AG04449 (cell line): ENCODE measurements at regions not wholly inside any gene's neighbourhood (a gene's known extent, or its start where the extent isn't known, plus 50 kb on each side); places are given as distances from the start of the nearest gene placed in this dataset.

Experiments used
- CTCF ChIA-PET: fragments of 350-600 bp; formaldehyde crosslinking; extraction: SDS; loops from one replicate; lab custom pipeline; 2021; ENCODE audit warnings: antibody characterized with exemption; lab: Yijun Ruan, JAX
- POLR2A ChIA-PET: fragments of 400-600, 350-600 bp; formaldehyde crosslinking; extraction: SDS; loops from one replicate; lab custom pipeline; 2020; ENCODE audit warnings: antibody characterized with exemption, inconsistent platforms; lab: Yijun Ruan, JAX
- DNase-seq: peaks from one replicate; pipeline ENCODE4 v3.0.0-alpha.2; 2010; ENCODE audit warnings: low read depth, low spot score
- H3K4me3 ChIP-seq: 2 replicates; pipeline ENCODE4 v1.5.1; 2011; ENCODE audit warnings: low read depth, mild to moderate bottlenecking, control low read depth, low read length
- TF ChIP-seq, protein P1 (sequence below): IDR thresholded peaks from one replicate; pipeline ENCODE4 v1.5.1; 2011; ENCODE audit warnings: mild to moderate bottlenecking, moderate library complexity, low read length, control low read depth, inconsistent platforms; ENCODE audit not compliant: insufficient read depth; ENCODE audit errors: missing control alignments

DNA sequence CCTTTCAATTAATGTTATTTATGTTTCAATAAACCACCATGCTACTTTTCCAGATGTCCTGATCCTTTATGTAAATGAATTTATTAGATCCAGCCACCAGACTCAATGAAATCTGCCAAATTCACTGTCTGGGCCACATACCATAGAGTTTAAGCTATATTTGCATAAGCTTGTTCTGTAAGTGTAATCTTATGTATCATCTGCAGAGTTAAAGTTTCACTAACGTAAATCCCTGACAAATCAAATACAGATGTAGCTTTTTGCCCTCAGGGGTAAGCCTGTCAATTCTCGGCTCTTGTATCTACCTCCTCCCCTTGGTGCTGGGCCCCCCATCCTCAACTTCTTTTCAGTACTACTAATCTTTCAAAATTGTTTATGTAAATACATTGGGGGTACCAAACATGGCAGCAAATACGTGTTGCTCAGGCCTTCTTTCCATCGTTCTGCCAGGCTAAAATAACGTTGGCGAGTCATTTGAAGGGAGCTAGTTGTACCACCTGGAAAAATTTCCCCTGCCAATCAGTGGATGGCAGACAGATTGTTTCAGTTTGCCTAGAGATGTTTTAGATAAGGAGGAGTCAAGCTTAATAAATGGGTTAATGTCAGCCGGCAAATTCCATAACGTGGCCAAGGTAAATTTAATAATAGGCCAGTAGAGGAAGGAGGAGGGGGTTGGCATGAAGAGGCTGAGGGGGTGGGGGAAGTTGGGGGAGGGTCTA is 79.6 kb downstream of the RPS12 start:
- TF ChIP-seq, protein P1, sequence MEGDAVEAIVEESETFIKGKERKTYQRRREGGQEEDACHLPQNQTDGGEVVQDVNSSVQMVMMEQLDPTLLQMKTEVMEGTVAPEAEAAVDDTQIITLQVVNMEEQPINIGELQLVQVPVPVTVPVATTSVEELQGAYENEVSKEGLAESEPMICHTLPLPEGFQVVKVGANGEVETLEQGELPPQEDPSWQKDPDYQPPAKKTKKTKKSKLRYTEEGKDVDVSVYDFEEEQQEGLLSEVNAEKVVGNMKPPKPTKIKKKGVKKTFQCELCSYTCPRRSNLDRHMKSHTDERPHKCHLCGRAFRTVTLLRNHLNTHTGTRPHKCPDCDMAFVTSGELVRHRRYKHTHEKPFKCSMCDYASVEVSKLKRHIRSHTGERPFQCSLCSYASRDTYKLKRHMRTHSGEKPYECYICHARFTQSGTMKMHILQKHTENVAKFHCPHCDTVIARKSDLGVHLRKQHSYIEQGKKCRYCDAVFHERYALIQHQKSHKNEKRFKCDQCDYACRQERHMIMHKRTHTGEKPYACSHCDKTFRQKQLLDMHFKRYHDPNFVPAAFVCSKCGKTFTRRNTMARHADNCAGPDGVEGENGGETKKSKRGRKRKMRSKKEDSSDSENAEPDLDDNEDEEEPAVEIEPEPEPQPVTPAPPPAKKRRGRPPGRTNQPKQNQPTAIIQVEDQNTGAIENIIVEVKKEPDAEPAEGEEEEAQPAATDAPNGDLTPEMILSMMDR = no peak
- DNase-seq = no peak
- ChIA-PET POLR2A (no interaction called here), CTCF (interaction anchor here (1.1 kb wide), 1 partner anchor 36 kb away, joined by 3 read pairs; no protein-coding TSS in a partner anchor)
- no peak overlapping the region for H3K4me3 ChIP-seq

DNA sequence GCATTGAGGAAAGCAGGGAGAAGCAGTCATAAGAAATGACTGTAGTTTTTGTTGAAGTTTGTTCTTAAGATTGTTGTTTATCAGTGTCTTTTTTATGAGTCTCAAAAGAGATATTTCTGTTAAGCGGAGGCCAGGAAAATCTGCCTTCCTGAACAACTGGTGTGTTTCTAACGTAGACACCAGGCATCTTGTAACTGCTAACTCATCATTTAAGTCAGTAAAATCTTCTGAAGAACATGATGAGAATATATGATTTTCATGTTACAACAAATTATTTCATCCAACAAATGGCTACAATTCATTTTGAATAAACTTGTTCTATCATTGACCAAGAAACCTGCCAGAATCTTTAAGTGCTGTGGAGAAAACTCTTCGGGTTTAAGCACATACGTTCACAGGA is 84.0 kb downstream of the RPS12 start:
- POLR2A ChIA-PET = no interaction called here
- H3K4me3 ChIP-seq = no peak overlapping the region
- no peak for DNase-seq
- TF ChIP-seq, protein P1 = no peak
- CTCF ChIA-PET = no interaction called here

DNA sequence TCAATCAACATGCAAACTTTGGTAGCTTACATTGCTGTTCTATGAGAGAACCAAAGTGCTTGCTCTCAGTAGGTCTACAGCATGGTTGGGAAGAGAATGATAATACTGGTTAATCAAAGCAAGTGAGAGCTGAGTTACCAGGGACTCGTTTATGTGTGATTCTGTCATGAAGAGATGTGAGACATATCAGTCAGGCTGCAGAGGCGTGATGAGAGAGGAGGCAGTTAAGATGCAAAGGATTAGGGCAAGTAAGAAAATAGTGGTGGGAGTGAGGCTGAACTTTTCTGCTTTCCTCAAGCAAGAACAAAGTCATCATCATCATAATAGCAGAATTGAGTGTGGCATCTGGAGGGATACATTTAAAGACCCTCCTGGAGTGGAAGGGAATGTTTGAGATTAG is 86.5 kb downstream of the RPS12 start:
- no peak for DNase-seq
- H3K4me3 ChIP-seq = no peak overlapping the region
- TF ChIP-seq, protein P1 = no peak
- POLR2A ChIA-PET = no interaction called here
- CTCF ChIA-PET = no interaction called here

DNA sequence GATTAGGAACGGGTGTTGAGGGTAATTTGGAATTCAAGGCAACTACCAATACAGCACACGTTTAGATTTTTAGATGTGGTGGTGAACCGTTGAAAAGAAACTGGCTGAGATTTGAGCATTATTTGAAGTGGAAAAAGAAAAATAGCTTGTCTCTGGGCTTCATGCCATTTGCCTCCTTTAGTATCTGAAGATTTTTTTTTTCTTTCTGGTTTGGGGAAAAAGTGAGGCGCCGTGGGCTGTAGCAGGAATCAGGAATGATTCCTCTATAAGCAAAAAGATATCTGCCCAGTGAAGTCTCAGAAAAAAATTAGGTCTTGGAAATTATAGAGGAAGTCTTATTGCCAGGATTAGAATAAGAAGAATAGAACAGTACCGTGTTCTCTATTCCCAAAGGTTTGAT is 88.5 kb downstream of the RPS12 start:
- H3K4me3 ChIP-seq = no peak overlapping the region
- TF ChIP-seq, protein P1 = no peak
- ChIA-PET CTCF (no interaction called here), POLR2A (no interaction called here)
- no peak for DNase-seq

DNA sequence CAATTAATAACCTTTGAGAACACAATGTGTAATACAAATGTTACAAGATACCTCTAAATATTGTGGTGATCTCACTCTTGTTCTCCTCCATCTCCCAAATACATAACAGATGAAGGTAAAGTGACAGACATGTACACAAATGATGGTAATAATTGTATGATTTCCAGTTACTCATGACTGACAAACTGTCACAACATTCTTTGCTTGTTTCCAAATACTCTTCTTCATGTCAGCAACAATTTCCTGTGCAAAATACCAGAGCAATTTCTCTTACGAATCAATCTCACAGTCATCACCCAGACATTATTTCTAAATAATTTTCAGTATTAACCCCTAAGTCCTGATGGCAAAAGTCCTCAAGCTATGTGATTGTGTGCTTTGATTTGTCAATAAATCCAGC is 92.9 kb downstream of the RPS12 start:
- CTCF ChIA-PET = no interaction called here
- no peak overlapping the region for H3K4me3 ChIP-seq
- no peak for DNase-seq
- TF ChIP-seq, protein P1 = no peak
- POLR2A ChIA-PET = no interaction called here

DNA sequence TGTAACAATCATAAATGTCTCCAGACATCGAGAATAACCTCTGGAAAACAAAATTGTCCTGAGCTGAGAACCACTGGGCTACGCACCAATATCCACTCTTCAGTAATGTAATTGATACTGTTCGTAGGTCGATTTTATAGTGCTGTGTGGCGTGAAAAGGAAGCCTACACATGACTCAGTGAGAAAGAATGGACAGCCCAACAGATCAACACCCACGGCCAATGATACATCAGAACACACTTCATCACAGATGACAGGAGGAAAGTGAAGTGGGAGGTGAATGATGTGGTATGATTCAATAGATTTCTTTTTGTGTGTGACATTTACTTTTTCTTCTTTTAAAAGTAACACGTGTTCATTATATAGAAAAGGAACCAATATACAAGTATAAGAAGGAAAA is 93.5 kb downstream of the RPS12 start:
- no peak for DNase-seq
- no peak overlapping the region for H3K4me3 ChIP-seq
- ChIA-PET POLR2A (no interaction called here), CTCF (no interaction called here)
- TF ChIP-seq, protein P1 = no peak
